IMR-90 (cell line): ENCODE measurements at regions not wholly inside any gene's neighbourhood (a gene's known extent, or its start where the extent isn't known, plus 50 kb on each side); places are given as distances from the start of the nearest gene placed in this dataset.

Experiments
- ATAC-seq: fragments of 200-7000 bp; cut with Tn5 transposase; 2 replicates; pipeline ENCODE4 v1.9.1; 2020; ENCODE audit warnings: low read depth, mild to moderate bottlenecking, moderate library complexity
- BruUV-seq: library from RNA; stranded (reverse); fragments of 400-500 nt; replicated peaks from 2 replicates; lab custom pipeline; 2021; lab: Mats Ljungman, UMichigan
- CTCF ChIA-PET: fragments of 300-600 bp; formaldehyde crosslinking; extraction: SDS; loops from one replicate; lab custom pipeline; 2021; ENCODE audit warnings: antibody characterized with exemption; lab: Yijun Ruan, JAX
- POLR2A ChIA-PET: fragments of 300-600 bp; sonication (Branson Sonifier 250); formaldehyde crosslinking; loops from one replicate; lab custom pipeline; 2022; ENCODE audit warnings: antibody characterized with exemption; ENCODE audit not compliant: unreplicated experiment; lab: Charles Lee
- DNase-seq: peaks from one replicate; pipeline ENCODE4 v3.0.0; 2013
- H2AFZ ChIP-seq: replicated peaks from 2 replicates; pipeline ENCODE3; 2013; ENCODE audit warnings: low read length, mild to moderate bottlenecking; ENCODE audit not compliant: poor library complexity
- H2AK5ac ChIP-seq: 2 replicates; pipeline ENCODE4 v1.6.1; 2013; ENCODE audit warnings: low read depth, low read length, inconsistent platforms
- H2AK9ac ChIP-seq: replicated peaks from 2 replicates; pipeline ENCODE3; 2013; ENCODE audit warnings: mild to moderate bottlenecking, low read depth, low read length, moderate library complexity; ENCODE audit not compliant: poor library complexity
- H2BK120ac ChIP-seq: 2 replicates; pipeline ENCODE4 v1.6.1; 2013; ENCODE audit warnings: low read depth, low read length, inconsistent platforms
- H2BK15ac ChIP-seq: 3 replicates; pipeline ENCODE4 v1.6.1; 2013; ENCODE audit warnings: low read depth, low read length, inconsistent platforms
- H2BK20ac ChIP-seq: 2 replicates; pipeline ENCODE4 v1.6.1; 2013; ENCODE audit warnings: low read depth, mild to moderate bottlenecking, inconsistent platforms, low read length, moderate library complexity
- H2BK5ac ChIP-seq: 2 replicates; pipeline ENCODE4 v1.6.1; 2013; ENCODE audit warnings: mild to moderate bottlenecking, low read depth, low read length, inconsistent platforms; ENCODE audit not compliant: poor library complexity, severe bottlenecking
- H3K14ac ChIP-seq: replicated peaks from 2 replicates; pipeline ENCODE4 v1.6.1; 2013; ENCODE audit warnings: low read depth, low read length, inconsistent platforms
- H3K18ac ChIP-seq: 2 replicates; pipeline ENCODE4 v1.6.1; 2013; ENCODE audit warnings: low read depth, low read length, control low read depth
- H3K23ac ChIP-seq: 2 replicates; pipeline ENCODE4 v1.6.1; 2013; ENCODE audit warnings: low read depth, low read length, inconsistent platforms
- H3K27ac ChIP-seq: 2 replicates; pipeline ENCODE4 v1.5.1; 2013; ENCODE audit warnings: mild to moderate bottlenecking, control low read depth, low read length; ENCODE audit not compliant: insufficient read depth
- H3K27me3 ChIP-seq: 2 replicates; pipeline ENCODE4 v1.6.1; 2013; ENCODE audit warnings: low read length; ENCODE audit not compliant: control insufficient read depth, insufficient read depth
- H3K36me3 ChIP-seq: 2 replicates; pipeline ENCODE4 v1.6.1; 2013; ENCODE audit warnings: low read length, mixed read lengths; ENCODE audit not compliant: control insufficient read depth, insufficient read depth
- H3K4ac ChIP-seq: 2 replicates; pipeline ENCODE4 v1.6.1; 2013; ENCODE audit warnings: low read depth, low read length, inconsistent platforms
- H3K4me1 ChIP-seq: 2 replicates; pipeline ENCODE4 v1.6.1; 2013; ENCODE audit warnings: low read length, mixed read lengths; ENCODE audit not compliant: control insufficient read depth, insufficient read depth
- H3K4me2 ChIP-seq: 2 replicates; pipeline ENCODE4 v1.6.1; 2013; ENCODE audit warnings: low read depth, mild to moderate bottlenecking, control low read depth, low read length, moderate library complexity
- H3K4me3 ChIP-seq: 2 replicates; pipeline ENCODE4 v1.5.1; 2013; ENCODE audit warnings: low read depth, mild to moderate bottlenecking, control low read depth, low read length, moderate library complexity; ENCODE audit not compliant: insufficient read depth
- H3K56ac ChIP-seq: 2 replicates; pipeline ENCODE4 v1.6.1; 2013; ENCODE audit warnings: low read length, inconsistent platforms; ENCODE audit not compliant: insufficient read depth; ENCODE audit errors: extremely low read depth
- H3K79me1 ChIP-seq, 2 experiments: 2 replicates each; pipeline ENCODE4 v1.6.1; 2013; ENCODE audit warnings: low read length in 2 of 2, inconsistent platforms in 1 of 2, low read depth in 1 of 2
- H3K9ac ChIP-seq: 2 replicates; pipeline ENCODE4 v1.6.1; 2013; ENCODE audit warnings: low read depth, low read length, control low read depth
- H3K9me1 ChIP-seq: 2 replicates; pipeline ENCODE4 v1.6.1; 2013; ENCODE audit warnings: low read length, inconsistent platforms; ENCODE audit not compliant: insufficient read depth
- H3K9me3 ChIP-seq: 2 replicates; pipeline ENCODE4 v1.6.1; 2013; ENCODE audit warnings: low read length; ENCODE audit not compliant: control insufficient read depth, insufficient read depth
- H4K20me1 ChIP-seq: 2 replicates; pipeline ENCODE4 v1.6.1; 2013; ENCODE audit warnings: low read length, inconsistent platforms; ENCODE audit not compliant: insufficient read depth
- H4K5ac ChIP-seq: 2 replicates; pipeline ENCODE4 v1.6.1; 2013; ENCODE audit warnings: mild to moderate bottlenecking, low read depth, low read length, control low read depth
- H4K8ac ChIP-seq, 2 experiments: 2 replicates each; pipeline ENCODE4 v1.6.1; 2013; ENCODE audit warnings: low read depth in 2 of 2, low read length in 2 of 2, control low read depth in 1 of 2, inconsistent platforms in 1 of 2
- H4K91ac ChIP-seq: 2 replicates; pipeline ENCODE4 v1.6.1; 2013; ENCODE audit warnings: low read depth, low read length, inconsistent platforms; ENCODE audit not compliant: insufficient read depth
- CTCF ChIP-seq: conservative IDR thresholded peaks from 2 replicates; pipeline ENCODE4 v1.5.1; 2012; ENCODE audit warnings: mild to moderate bottlenecking, low read depth, low read length, improper control_type of control experiment
- MAFK ChIP-seq: IDR thresholded peaks from 2 replicates; pipeline ENCODE4 v1.6.1; 2012; ENCODE audit warnings: low read depth, low read length, improper control_type of control experiment
- MAZ ChIP-seq: IDR thresholded peaks from 2 replicates; pipeline ENCODE4 v1.6.1; 2012; ENCODE audit warnings: low read depth, mild to moderate bottlenecking, low read length, improper control_type of control experiment, moderate library complexity, borderline replicate concordance
- NFE2L2 ChIP-seq: fragments of 150-350 bp; IDR thresholded peaks from 2 replicates; pipeline ENCODE4 v1.6.1; 2016; ENCODE audit warnings: low read depth, mild to moderate bottlenecking, low read length
- POLR2A ChIP-seq: IDR thresholded peaks from 2 replicates; pipeline ENCODE4 v1.6.1; 2012; ENCODE audit warnings: mild to moderate bottlenecking, low read depth, low read length
- RCOR1 ChIP-seq: IDR thresholded peaks from 2 replicates; pipeline ENCODE4 v1.6.1; 2012; ENCODE audit warnings: mild to moderate bottlenecking, low read length, improper control_type of control experiment; ENCODE audit not compliant: insufficient replicate concordance
- RFX5 ChIP-seq: IDR thresholded peaks from 2 replicates; pipeline ENCODE4 v1.8.0; 2012; ENCODE audit warnings: low read depth, mild to moderate bottlenecking, low read length, moderate library complexity
- SMC3 ChIP-seq: fragments of 150-350 bp; IDR thresholded peaks from 2 replicates; pipeline ENCODE4 v1.6.1; 2016; ENCODE audit warnings: low read depth, mild to moderate bottlenecking, antibody characterized with exemption, low read length, moderate library complexity
- WGBS, 2 experiments: methylation state at CpG; one replicate each; pipeline versions ENCODE4 v1.1.5 to v1.1.7; 2013; ENCODE audit warnings: missing lambda C conversion rate in 2 of 2; ENCODE audit not compliant: insufficient read length in 1 of 2; ENCODE audit errors: extremely low coverage in 2 of 2; 5-methylcytosine and 5-hydroxymethylcytosine counted together
- dilution Hi-C: fragments of 300-500 bp; cut with HindIII; formaldehyde crosslinking; loops from one replicate; pipeline ENCODE4 v1.14.3; 2018; ENCODE audit warnings: low sequenced_read_pairs; ENCODE audit not compliant: unreplicated experiment
- in situ Hi-C: fragments of 300-500 bp; cut with MboI; formaldehyde crosslinking; loops from 3 replicates; pipeline ENCODE4 v1.14.3; 2019; ENCODE audit warnings: low sequenced_read_pairs, inconsistent platforms, mixed read lengths
- intact Hi-C: fragments of 100-400 bp; cut with micrococcal nuclease; formaldehyde crosslinking; loops from 2 replicates; pipeline ENCODE4 v1.10.0; 2022
- TF ChIP-seq, protein P1 (sequence below): fragments of 150-350 bp; IDR thresholded peaks from 2 replicates; pipeline ENCODE4 v1.6.1; 2017; ENCODE audit warnings: mild to moderate bottlenecking, antibody characterized with exemption, low read length, low read depth

DNA sequence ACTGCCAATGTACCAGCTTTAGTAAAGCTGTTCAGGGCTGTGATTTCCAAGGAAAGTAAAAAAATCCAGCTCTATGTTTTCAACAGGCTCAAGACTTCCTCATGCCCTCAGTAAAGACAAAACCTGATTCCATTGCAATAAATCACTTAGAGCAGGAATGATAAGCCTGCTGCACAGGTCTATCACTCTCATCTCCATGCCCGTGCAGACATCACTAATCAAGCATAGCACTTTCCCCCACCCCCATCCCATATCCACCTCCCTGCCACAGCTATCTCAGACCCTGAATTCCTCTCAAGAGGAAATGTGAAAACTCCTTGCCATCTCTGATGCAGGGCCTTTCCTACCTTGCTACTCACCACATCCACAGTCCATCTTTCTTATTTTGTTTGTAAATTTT lies 554.9 kb downstream of the MAFB start:
- TF ChIP-seq, protein P1, sequence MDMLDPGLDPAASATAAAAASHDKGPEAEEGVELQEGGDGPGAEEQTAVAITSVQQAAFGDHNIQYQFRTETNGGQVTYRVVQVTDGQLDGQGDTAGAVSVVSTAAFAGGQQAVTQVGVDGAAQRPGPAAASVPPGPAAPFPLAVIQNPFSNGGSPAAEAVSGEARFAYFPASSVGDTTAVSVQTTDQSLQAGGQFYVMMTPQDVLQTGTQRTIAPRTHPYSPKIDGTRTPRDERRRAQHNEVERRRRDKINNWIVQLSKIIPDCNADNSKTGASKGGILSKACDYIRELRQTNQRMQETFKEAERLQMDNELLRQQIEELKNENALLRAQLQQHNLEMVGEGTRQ, result no peak
- TF ChIP-seq SMC3 (no peak), MAZ (no peak), NFE2L2 (no peak), CTCF (no peak), RCOR1 (no peak), MAFK (no peak), RFX5 (no peak), POLR2A (no peak)
- H3K9me3 ChIP-seq, result no peaks in the 10 kb centered on the region
- ATAC-seq (no peak), DNase-seq (no peak)
- in situ Hi-C loops, result no loop called here
- H3K4me1 ChIP-seq, result no peaks in the 10 kb centered on the region
- CTCF ChIA-PET, result interaction anchor here (0.6 kb wide), 1 partner anchor 587 kb away, joined by 3 read pairs; no protein-coding TSS in a partner anchor
- no TSS peak for BruUV-seq
- dilution Hi-C loops, result no loop called here
- no peak overlapping the region for H2AK9ac ChIP-seq
- H3K23ac ChIP-seq, result no peak overlapping the region
- POLR2A ChIA-PET, result no interaction called here
- H2AFZ ChIP-seq, result no peak overlapping the region
- H4K20me1 ChIP-seq, result no peaks in the 10 kb centered on the region
- H4K8ac ChIP-seq, result no peak overlapping the region
- H3K4ac ChIP-seq, result no peak overlapping the region
- no peaks in the 10 kb centered on the region for H3K9me1 ChIP-seq
- H3K18ac ChIP-seq, result no peak overlapping the region
- no peak overlapping the region for H2BK15ac ChIP-seq
- no peaks in the 10 kb centered on the region for H3K27me3 ChIP-seq
- no peak overlapping the region for H4K5ac ChIP-seq
- H2BK120ac ChIP-seq, result no peak overlapping the region
- intact Hi-C loops, result no loop called here
- no peak overlapping the region for H4K91ac ChIP-seq
- no peak overlapping the region for H3K9ac ChIP-seq
- H3K4me2 ChIP-seq, result no peak overlapping the region
- H3K56ac ChIP-seq, result no peak overlapping the region
- no peaks in the 10 kb centered on the region for H3K79me1 ChIP-seq
- no peak overlapping the region for H3K14ac ChIP-seq
- H3K4me3 ChIP-seq, result no peak overlapping the region
- no CpG with 5 or more reads among the region's 1 CpG for WGBS, 2 experiments
- no peak overlapping the region for H2BK5ac ChIP-seq
- H2AK5ac ChIP-seq, result no peak overlapping the region
- H3K27ac ChIP-seq, result no peak overlapping the region
- no peaks in the 10 kb centered on the region for H3K36me3 ChIP-seq
- H2BK20ac ChIP-seq, result no peak overlapping the region
